Left lung (tissue), 4 donors: ENCODE measurements at regions not wholly inside any gene's neighbourhood (a gene's known extent, or its start where the extent isn't known, plus 50 kb on each side); places are given as distances from the start of the nearest gene placed in this dataset.

Experiments used
- ATAC-seq: fragments of 200-7000 bp; cut with Tn5 transposase; one replicate; pipeline ENCODE4 v1.9.1; 2020; ENCODE audit warnings: moderate library complexity
- DNase-seq, 4 donors: peaks; one replicate each; pipeline ENCODE4 v3.0.0-alpha.2; 2013 to 2020
- H3K27ac ChIP-seq, 2 donors: fragments of 200-600 bp; sonication (generic) in 1 of 2; one replicate each; pipeline versions ENCODE4 v1.5.0 to v1.8.0; 2020 to 2021
- H3K27me3 ChIP-seq, 2 donors: fragments of 200-600 bp; sonication (generic) in 1 of 2; one replicate each; pipeline versions ENCODE4 v1.5.0 to v1.8.0; 2020 to 2021
- H3K36me3 ChIP-seq, 2 donors: fragments of 200-600 bp; sonication (generic) in 1 of 2; one replicate each; pipeline versions ENCODE4 v1.5.0 to v1.8.0; 2020 to 2021
- H3K4me1 ChIP-seq, 2 donors: fragments of 200-600 bp; one replicate each; pipeline ENCODE4 v1.8.0; 2021
- H3K4me3 ChIP-seq, 2 donors: fragments of 200-600 bp; sonication (generic) in 1 of 2; one replicate each; pipeline versions ENCODE4 v1.5.0 to v1.8.0; 2020 to 2021; ENCODE audit warnings: mild to moderate bottlenecking in 1 of 2
- H3K9me3 ChIP-seq, 2 donors: fragments of 200-600 bp; sonication (generic) in 1 of 2; one replicate each; pipeline versions ENCODE4 v1.5.0 to v1.8.0; 2020 to 2021
- CTCF ChIP-seq, 2 donors: fragments of 200-600 bp; sonication (generic) in 1 of 2; IDR thresholded peaks; one replicate each; pipeline versions ENCODE4 v1.5.0 to v1.8.0; 2021; ENCODE audit warnings: antibody characterized with exemption in 2 of 2
- intact Hi-C, 2 donors: fragments of 100-400 bp; cut with DNase I; formaldehyde crosslinking; loops; one replicate each; pipeline versions ENCODE4 v1.11.2 to v1.14.2; 2022
- donor health status: DM: no; HTN: yes; CAD: no.
- donor health status: DM: no; HTN: no; CAD: no.

GRCh38 chr11:119806064-119806915, 77.3 kb upstream of the NECTIN1 start:
- no peak overlapping the region for H3K4me3 ChIP-seq
- H3K4me1 ChIP-seq, result no peaks in the 10 kb centered on the region
- no peak for TF ChIP-seq CTCF (IDR thresholded peaks at IDR 0.05)
- H3K27me3 ChIP-seq, result peaks cover 0 to 23% of the 10 kb centered on the region in 2 donors
- no peaks in the 10 kb centered on the region for H3K9me3 ChIP-seq
- ATAC-seq (no peak), DNase-seq (no peak)
- intact Hi-C loops, result no loop called here
- H3K27ac ChIP-seq, result no peak overlapping the region
- no peaks in the 10 kb centered on the region for H3K36me3 ChIP-seq

- no peak for ATAC-seq
- intact Hi-C loops, result no loop called here
Observed at GRCh38 chr11:119805663-119806062, 76.7 kb upstream of the NECTIN1 start.

GRCh38 chr11:119804698-119805097, 75.7 kb upstream of the NECTIN1 start:
- intact Hi-C loops, result no loop called here
- no peaks in the 10 kb centered on the region for H3K36me3 ChIP-seq
- no peak for ATAC-seq
- no peak overlapping the region for H3K4me3 ChIP-seq
- TF ChIP-seq CTCF (IDR thresholded peaks at IDR 0.05), result no peak
- H3K4me1 ChIP-seq, result no peaks in the 10 kb centered on the region
- peaks cover 0 to 39% of the 10 kb centered on the region in 2 donors for H3K27me3 ChIP-seq
- H3K27ac ChIP-seq, result no peak overlapping the region
- H3K9me3 ChIP-seq, result no peaks in the 10 kb centered on the region
- DNase-seq, result no peak

More at GRCh38 chr11:119805663-119806062, 76.7 kb upstream of the NECTIN1 start:
- Histone ChIP-seq H3K36me3 (no peaks in the 10 kb centered on the region), H3K4me1 (no peaks in the 10 kb centered on the region), H3K4me3 (no peak overlapping the region), H3K9me3 (no peaks in the 10 kb centered on the region), H3K27me3 (peaks cover 0 to 29% of the 10 kb centered on the region in 2 donors), H3K27ac (no peak overlapping the region)
- DNase-seq, result no peak
- TF ChIP-seq CTCF (IDR thresholded peaks at IDR 0.05), result no peak

- intact Hi-C loops, result no loop called here
Observed at GRCh38 chr11:119803726-119804294, 74.8 kb upstream of the NECTIN1 start.

More at GRCh38 chr11:119803726-119804294, 74.8 kb upstream of the NECTIN1 start:
- H3K36me3 ChIP-seq, result no peaks in the 10 kb centered on the region
- no peak for DNase-seq
- no peak for ATAC-seq
- peaks cover 0 to 37% of the 10 kb centered on the region in 2 donors for H3K27me3 ChIP-seq
- no peaks in the 10 kb centered on the region for H3K9me3 ChIP-seq
- TF ChIP-seq CTCF (IDR thresholded peaks at IDR 0.05), result no peak
- no peak overlapping the region for H3K4me3 ChIP-seq
- no peaks in the 10 kb centered on the region for H3K4me1 ChIP-seq
- no peak overlapping the region for H3K27ac ChIP-seq
